SK-N-MC (cell line): ENCODE measurements at regions not wholly inside any gene's neighbourhood (a gene's known extent, or its start where the extent isn't known, plus 50 kb on each side); places are given as distances from the start of the nearest gene placed in this dataset.
A peak's percentile ranks its signal among the peaks of the same experiment; 100 is the strongest.

Experiments
- DNase-seq: peaks from one replicate; pipeline ENCODE4 v3.0.0-alpha.2; 2011; ENCODE audit warnings: low read depth, low spot score
- H3K27ac ChIP-seq: fragments of 200-600 bp; sonication (generic); 2 replicates; pipeline ENCODE4 v1.5.1; 2016; ENCODE audit warnings: mixed run types
- H3K36me3 ChIP-seq: fragments of 200-600 bp; sonication (generic); 2 replicates; pipeline ENCODE4 v1.6.1; 2017; ENCODE audit warnings: antibody characterized with exemption, low read length, mixed read lengths; ENCODE audit not compliant: insufficient read depth
- H3K4me3 ChIP-seq: fragments of 200-600 bp; sonication (generic); 2 replicates; pipeline ENCODE4 v1.5.1; 2016
- H3K9ac ChIP-seq: fragments of 200-600 bp; sonication (generic); 2 replicates; pipeline ENCODE4 v1.8.0; 2017; ENCODE audit warnings: mixed run types, mixed read lengths; ENCODE audit not compliant: insufficient read length
- H3K9me3 ChIP-seq: fragments of 200-600 bp; sonication (generic); 2 replicates; pipeline ENCODE4 v1.6.1; 2017; ENCODE audit warnings: low read depth, mild to moderate bottlenecking, antibody characterized with exemption, low read length, moderate library complexity, mixed read lengths
- EZH2 ChIP-seq: fragments of 200-600 bp; sonication (generic); IDR thresholded peaks from one replicate; pipeline ENCODE4 v1.6.1; 2017; ENCODE audit warnings: antibody characterized with exemption
- FOXP2 ChIP-seq: optimal IDR thresholded peaks from 2 replicates; pipeline ENCODE3; 2011; ENCODE audit warnings: mild to moderate bottlenecking, moderate library complexity; ENCODE audit not compliant: insufficient read depth; ENCODE audit errors: extremely low read length, control extremely low read depth
- POLR2AphosphoS5 ChIP-seq: IDR thresholded peaks from 2 replicates; pipeline ENCODE4 v1.6.1; 2012; ENCODE audit warnings: mild to moderate bottlenecking, low read depth, low read length, borderline replicate concordance

DNA sequence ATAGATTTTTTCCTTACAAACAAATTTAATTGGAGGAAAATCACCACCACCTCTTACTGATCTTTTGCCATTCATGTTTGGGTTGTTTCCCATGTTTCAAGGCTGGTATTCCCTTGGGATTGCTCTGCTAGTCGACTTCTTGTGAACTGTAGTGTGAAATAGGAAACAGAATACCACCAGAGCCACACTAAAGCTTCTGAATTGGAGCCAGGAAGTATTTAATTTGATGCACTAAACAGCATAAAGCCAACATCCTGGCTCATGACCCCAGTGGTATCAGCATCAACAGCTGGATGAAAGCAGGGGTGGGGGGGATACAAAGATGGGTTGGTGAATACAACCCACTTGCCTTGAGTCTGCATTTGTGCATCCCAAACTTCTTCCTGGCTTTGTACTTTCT, 127.5 kb downstream of the TBC1D30 start:
- no peak overlapping the region for H3K27ac ChIP-seq
- H3K9me3 ChIP-seq = no peaks in the 10 kb centered on the region
- TF ChIP-seq FOXP2 (no peak), POLR2AphosphoS5 (no peak), EZH2 (no peak)
- DNase-seq = no peak
- no peak overlapping the region for H3K4me3 ChIP-seq
- H3K36me3 ChIP-seq = no peaks in the 10 kb centered on the region
- no peak overlapping the region for H3K9ac ChIP-seq

- Histone ChIP-seq H3K27ac (no peak overlapping the region), H3K9ac (no peak overlapping the region), H3K9me3 (no peaks in the 10 kb centered on the region), H3K36me3 (no peaks in the 10 kb centered on the region), H3K4me3 (no peak overlapping the region)
- TF ChIP-seq FOXP2 (no peak), EZH2 (no peak), POLR2AphosphoS5 (no peak)
- DNase-seq = no peak
Measured at GRCh38 chr12:64955746-64956145, 131.3 kb downstream of the TBC1D30 start.

- no peak for TF ChIP-seq EZH2
Measured at GRCh38 chr12:64965920-64966319, 141.5 kb downstream of the TBC1D30 start.

DNA sequence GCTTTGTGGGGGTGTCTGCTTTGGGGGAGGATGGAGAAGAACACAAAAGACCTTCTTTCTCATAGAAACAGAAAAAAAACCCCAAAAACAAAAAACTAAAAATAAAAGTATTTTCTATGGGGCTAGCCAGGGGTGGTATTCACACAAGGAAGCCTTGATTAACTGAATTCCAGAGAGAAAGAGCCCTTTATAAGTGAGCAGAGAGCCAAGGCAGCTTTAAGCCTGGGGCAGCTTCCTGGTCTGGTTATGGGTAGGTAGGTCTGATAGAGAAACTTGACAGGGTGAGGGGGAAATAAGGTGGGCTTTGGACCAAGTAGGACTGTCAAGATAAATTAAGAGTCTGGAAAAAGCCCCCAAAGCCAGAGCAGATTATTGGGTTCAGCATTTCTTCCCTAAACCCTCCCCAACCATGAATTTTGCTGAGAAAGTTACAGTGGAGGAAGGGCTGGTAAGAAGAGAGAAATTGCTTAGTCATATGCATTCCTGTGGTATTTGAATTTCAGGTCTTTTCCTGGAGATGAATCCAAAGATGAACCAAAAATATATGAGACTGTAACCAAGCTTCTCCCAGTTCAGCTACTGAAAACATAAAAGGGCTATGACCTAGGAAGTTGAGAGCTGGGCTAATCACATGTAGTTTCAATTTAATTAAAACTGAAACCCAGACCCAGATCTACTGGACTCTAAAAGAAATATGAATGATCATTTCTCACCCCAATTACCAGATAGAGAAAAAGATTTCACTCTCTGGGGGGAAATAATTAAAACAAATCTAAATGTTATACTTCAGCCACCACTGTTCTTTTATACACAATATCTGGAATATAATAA, 144.8 kb downstream of the TBC1D30 start:
- Histone ChIP-seq H3K9ac (peak overlapping the region; percentile 45), H3K4me3 (peak overlapping the region; percentile 46), H3K36me3 (no peaks in the 10 kb centered on the region), H3K27ac (peak overlapping the region; percentile 88), H3K9me3 (no peaks in the 10 kb centered on the region)
- TF ChIP-seq POLR2AphosphoS5 (peak; percentile 22; the same call in 1 of the 2 replicates), FOXP2 (no peak)
- DNase-seq = peak; percentile 59

More at GRCh38 chr12:64965920-64966319, 141.5 kb downstream of the TBC1D30 start:
- no peak for DNase-seq
- H3K9ac ChIP-seq = no peak overlapping the region
- no peak overlapping the region for H3K4me3 ChIP-seq
- no peaks in the 10 kb centered on the region for H3K36me3 ChIP-seq
- no peaks in the 10 kb centered on the region for H3K9me3 ChIP-seq
- no peak overlapping the region for H3K27ac ChIP-seq

- Histone ChIP-seq H3K9ac (no peak overlapping the region), H3K9me3 (no peaks in the 10 kb centered on the region), H3K27ac (no peak overlapping the region), H3K36me3 (no peaks in the 10 kb centered on the region), H3K4me3 (no peak overlapping the region)
- DNase-seq = no peak
- TF ChIP-seq FOXP2 = no peak
- no peak for TF ChIP-seq EZH2
- no peak for TF ChIP-seq POLR2AphosphoS5
Measured at GRCh38 chr12:64976131-64976530, 145.0 kb downstream of the WIF1 start.

DNA sequence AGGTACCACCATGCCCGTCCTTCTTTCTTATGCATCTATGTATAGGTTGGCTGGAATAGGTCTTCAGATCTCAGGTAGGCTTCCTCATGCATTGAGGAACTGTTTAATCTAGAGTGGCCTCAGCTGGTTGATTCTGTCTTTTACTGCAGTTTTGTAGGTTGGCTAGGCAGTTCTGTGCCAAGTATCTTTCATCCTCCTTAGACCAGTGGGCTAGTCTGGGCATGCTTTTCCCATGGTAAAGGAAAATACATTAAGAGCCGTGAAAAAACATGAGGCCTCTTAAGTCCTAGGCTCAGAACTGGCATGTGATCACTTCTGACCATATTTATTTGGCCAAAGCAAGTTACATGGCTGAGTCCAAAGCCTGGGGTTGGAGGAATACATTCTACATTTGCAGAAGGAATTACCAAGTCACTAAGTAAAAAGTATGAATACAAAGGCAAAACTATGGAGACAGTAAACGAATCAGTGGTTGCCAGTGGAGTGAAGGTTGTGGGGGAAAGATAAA, 137.3 kb downstream of the WIF1 start:
- no peaks in the 10 kb centered on the region for H3K9me3 ChIP-seq
- no peak for DNase-seq
- TF ChIP-seq POLR2AphosphoS5 (no peak), EZH2 (no peak), FOXP2 (no peak)

GRCh38 chr12:64991121-64991611, 129.9 kb downstream of the WIF1 start:
- DNase-seq = no peak
- no peaks in the 10 kb centered on the region for H3K36me3 ChIP-seq
- H3K9ac ChIP-seq = no peak overlapping the region
- H3K27ac ChIP-seq = no peak overlapping the region
- no peak for TF ChIP-seq EZH2
- TF ChIP-seq POLR2AphosphoS5 = no peak
- no peak for TF ChIP-seq FOXP2
- no peaks in the 10 kb centered on the region for H3K9me3 ChIP-seq
- H3K4me3 ChIP-seq = no peak overlapping the region

More for the DNA sequence above, 137.3 kb downstream of the WIF1 start:
- Histone ChIP-seq H3K9ac (no peak overlapping the region), H3K36me3 (no peaks in the 10 kb centered on the region), H3K4me3 (no peak overlapping the region), H3K27ac (no peak overlapping the region)

GRCh38 chr12:64992116-64992515, 129.0 kb downstream of the WIF1 start:
- Histone ChIP-seq H3K36me3 (no peaks in the 10 kb centered on the region), H3K4me3 (no peak overlapping the region), H3K9me3 (no peaks in the 10 kb centered on the region), H3K27ac (no peak overlapping the region), H3K9ac (no peak overlapping the region)
- TF ChIP-seq FOXP2 (no peak), EZH2 (no peak), POLR2AphosphoS5 (no peak)
- no peak for DNase-seq

DNA sequence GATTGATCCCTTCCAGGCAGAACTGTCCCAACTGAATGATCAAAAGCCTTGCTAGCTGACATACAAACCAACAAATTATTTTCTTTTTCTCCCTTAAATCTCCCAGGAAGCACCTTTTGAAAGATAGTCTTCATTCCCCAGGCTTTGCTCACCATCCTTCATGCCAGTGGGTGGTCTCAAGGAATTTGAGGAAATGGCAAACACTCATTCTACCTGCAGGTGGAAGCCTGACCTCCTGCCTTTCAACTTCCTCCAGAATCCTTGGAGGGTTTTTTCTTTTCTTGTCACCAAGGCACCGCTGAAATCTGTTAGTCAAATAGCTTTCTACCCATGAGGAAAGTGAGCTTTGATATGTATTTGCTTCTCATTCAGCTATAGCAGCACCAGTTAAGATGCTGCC, 128.5 kb downstream of the WIF1 start:
- H3K9ac ChIP-seq = no peak overlapping the region
- no peak for DNase-seq
- H3K27ac ChIP-seq = no peak overlapping the region

More for the DNA sequence above, 128.5 kb downstream of the WIF1 start:
- H3K9me3 ChIP-seq = no peaks in the 10 kb centered on the region
- H3K4me3 ChIP-seq = no peak overlapping the region
- H3K36me3 ChIP-seq = no peaks in the 10 kb centered on the region
- TF ChIP-seq POLR2AphosphoS5 = no peak
- TF ChIP-seq EZH2 = no peak
- TF ChIP-seq FOXP2 = no peak
